ENCODE measurements at regions not wholly inside any gene's neighbourhood (a gene's known extent, or its start where the extent isn't known, plus 50 kb on each side); places are given as distances from the start of the nearest gene placed in this dataset.
A peak's percentile ranks its signal among the peaks of the same experiment; 100 is the strongest.

DNA sequence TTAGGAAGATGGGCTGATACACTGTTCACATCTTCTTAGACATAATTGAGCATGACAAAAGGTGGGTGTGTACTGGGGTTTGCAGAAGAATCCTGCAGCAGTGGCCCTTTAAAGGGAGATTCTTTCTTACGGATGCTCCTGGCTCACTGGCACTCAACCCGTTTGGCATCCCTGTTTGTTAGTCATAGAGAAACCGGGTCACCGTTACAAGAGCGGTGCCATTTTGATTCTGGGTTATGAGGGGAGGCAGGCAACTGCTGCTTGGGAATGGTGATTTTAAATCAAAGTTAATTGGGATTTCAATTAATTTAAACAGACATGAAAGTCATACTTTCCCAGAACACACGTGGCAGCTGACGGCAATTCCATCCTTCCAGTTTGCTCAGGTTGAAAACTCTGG is 245.8 kb downstream of the AACS start:
- Histone ChIP-seq H3K36me3 (ENCODE audit: insufficient read depth, low read length) (no peaks in the 10 kb centered on the region), H3K9me3 (ENCODE audit: low read length) (no peaks in the 10 kb centered on the region), H3K27me3 (ENCODE audit: insufficient read depth, low read length) (no peaks in the 10 kb centered on the region), H2AFZ (ENCODE audit: low read depth, low read length) (no peak overlapping the region), H3K4me3 (ENCODE audit: low read length) (no peak overlapping the region), H3K4me1 (ENCODE audit: insufficient read depth, low read length) (peaks cover 10% of the 10 kb centered on the region)

DNA sequence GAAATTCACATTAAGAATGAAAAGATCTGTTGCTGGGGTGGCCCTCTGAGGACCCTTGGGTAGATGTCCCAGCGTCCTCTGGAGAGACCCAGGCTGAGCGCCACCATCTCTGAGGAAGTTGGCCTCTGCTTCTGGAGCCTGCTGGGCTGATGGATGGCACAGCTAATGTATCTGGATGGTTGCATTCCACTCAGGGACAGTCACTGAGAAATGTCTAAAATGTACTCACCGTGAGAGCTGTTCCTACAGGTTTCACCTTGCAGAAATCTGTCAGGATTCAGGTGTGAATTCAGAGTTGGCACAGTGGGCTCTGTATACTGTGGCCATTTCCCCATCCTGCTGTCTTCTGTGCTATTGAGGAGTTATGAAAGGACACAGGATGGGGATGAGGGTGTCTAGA is 247.2 kb downstream of the AACS start:
- no peaks in the 10 kb centered on the region for H3K27me3 ChIP-seq (ENCODE audit: insufficient read depth, low read length)
- no peaks in the 10 kb centered on the region for H3K36me3 ChIP-seq (ENCODE audit: insufficient read depth, low read length)
- peaks cover 10% of the 10 kb centered on the region for H3K4me1 ChIP-seq (ENCODE audit: insufficient read depth, low read length)
- no peaks in the 10 kb centered on the region for H3K9me3 ChIP-seq (ENCODE audit: low read length)
- H2AFZ ChIP-seq (ENCODE audit: low read depth, low read length): no peak overlapping the region
- no peak overlapping the region for H3K4me3 ChIP-seq (ENCODE audit: low read length)

DNA sequence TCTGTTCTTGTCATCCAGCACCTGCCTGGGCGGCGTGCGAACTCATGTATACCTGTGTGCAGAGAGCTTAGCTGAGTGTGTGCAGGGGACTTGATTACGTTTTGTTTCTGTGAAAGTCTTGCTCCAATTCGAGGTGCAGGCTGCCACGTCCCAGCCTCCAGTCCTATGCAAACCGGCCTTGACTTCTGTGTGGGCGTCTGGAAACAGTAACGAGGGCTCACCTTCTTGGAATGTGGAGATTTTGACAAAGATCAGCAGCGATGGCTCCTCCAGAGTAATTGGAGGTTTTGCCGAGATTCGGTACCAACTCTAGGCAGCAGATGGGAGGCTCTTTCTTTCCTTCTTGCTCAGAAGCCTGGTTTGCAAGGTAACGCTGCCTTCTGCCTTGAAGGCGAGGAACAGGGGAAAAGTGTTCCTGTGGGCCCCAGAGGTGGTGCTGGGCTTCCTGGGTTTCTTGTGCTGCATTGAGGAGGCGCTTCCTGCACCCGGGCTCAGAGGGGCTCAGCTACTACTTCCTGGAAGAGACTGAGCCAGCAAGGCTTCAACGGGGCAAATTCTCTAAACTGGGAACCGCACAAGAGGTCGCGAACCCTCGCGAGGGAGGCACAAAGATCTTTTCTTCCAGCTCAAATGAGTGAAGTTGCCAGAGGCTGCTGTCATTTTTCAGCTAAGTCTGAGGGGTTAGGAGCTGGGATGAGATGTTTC is 249.0 kb downstream of the AACS start:
- Histone ChIP-seq H3K9me3 (ENCODE audit: low read length) (no peaks in the 10 kb centered on the region), H3K27me3 (ENCODE audit: insufficient read depth, low read length) (no peaks in the 10 kb centered on the region)

DNA sequence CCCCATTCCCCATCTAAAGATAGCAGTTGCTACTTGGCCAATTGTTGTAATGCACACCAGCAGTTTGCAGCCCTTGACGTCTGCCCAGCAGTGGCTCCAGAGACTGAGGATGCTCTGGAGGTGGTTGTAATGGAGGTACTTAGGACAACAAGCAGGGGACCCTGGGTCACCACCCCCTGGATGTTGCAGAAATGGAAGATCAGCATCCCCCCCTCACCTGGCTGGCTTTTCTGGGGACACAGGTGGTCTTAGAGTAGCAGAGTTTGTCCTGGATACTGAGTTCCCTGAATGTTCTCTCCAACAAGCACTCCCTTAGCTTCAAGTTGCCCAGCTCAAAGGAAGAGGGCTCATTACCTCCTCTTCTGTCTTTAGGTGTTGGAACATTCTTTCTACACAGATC is 250.5 kb downstream of the AACS start:
- Histone ChIP-seq H3K4me1 (ENCODE audit: insufficient read depth, low read length) (peaks cover 10% of the 10 kb centered on the region), H3K36me3 (ENCODE audit: insufficient read depth, low read length) (no peaks in the 10 kb centered on the region)

More for the DNA sequence above, 249.0 kb downstream of the AACS start:
- Histone ChIP-seq H3K36me3 (ENCODE audit: insufficient read depth, low read length) (no peaks in the 10 kb centered on the region), H2AFZ (ENCODE audit: low read depth, low read length) (no peak overlapping the region), H3K4me1 (ENCODE audit: insufficient read depth, low read length) (peaks cover 10% of the 10 kb centered on the region), H3K4me3 (ENCODE audit: low read length) (no peak overlapping the region)

DNA sequence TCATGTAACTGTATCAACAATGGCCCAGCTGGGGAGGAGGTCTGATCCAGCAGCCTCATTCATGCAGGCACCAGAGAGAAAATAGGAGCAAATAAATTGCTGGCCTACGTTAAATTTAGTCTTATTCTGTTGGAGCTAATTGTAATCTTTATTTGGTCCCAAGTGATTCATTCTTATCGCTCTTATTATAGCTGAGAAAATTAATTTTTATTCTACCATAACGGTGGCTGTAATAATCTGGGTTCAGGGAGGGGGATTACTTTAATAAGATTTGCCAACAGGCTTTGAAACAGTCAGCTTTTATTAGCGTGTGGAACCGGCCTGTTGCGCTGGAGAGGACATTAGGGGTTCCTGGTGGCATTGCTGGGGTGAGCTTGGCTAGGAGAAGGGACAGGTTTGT is 254.9 kb downstream of the AACS start:
- H3K9me3 ChIP-seq (ENCODE audit: low read length): no peaks in the 10 kb centered on the region
- no peak overlapping the region for H2AFZ ChIP-seq (ENCODE audit: low read depth, low read length)
- no peaks in the 10 kb centered on the region for H3K36me3 ChIP-seq (ENCODE audit: insufficient read depth, low read length)
- H3K4me3 ChIP-seq (ENCODE audit: low read length): no peak overlapping the region
- no peaks in the 10 kb centered on the region for H3K27me3 ChIP-seq (ENCODE audit: insufficient read depth, low read length)
- peaks cover 13% of the 10 kb centered on the region for H3K4me1 ChIP-seq (ENCODE audit: insufficient read depth, low read length)

More for the DNA sequence above, 250.5 kb downstream of the AACS start:
- Histone ChIP-seq H3K4me3 (ENCODE audit: low read length) (no peak overlapping the region), H3K9me3 (ENCODE audit: low read length) (no peaks in the 10 kb centered on the region), H2AFZ (ENCODE audit: low read depth, low read length) (no peak overlapping the region), H3K27me3 (ENCODE audit: insufficient read depth, low read length) (no peaks in the 10 kb centered on the region)

DNA sequence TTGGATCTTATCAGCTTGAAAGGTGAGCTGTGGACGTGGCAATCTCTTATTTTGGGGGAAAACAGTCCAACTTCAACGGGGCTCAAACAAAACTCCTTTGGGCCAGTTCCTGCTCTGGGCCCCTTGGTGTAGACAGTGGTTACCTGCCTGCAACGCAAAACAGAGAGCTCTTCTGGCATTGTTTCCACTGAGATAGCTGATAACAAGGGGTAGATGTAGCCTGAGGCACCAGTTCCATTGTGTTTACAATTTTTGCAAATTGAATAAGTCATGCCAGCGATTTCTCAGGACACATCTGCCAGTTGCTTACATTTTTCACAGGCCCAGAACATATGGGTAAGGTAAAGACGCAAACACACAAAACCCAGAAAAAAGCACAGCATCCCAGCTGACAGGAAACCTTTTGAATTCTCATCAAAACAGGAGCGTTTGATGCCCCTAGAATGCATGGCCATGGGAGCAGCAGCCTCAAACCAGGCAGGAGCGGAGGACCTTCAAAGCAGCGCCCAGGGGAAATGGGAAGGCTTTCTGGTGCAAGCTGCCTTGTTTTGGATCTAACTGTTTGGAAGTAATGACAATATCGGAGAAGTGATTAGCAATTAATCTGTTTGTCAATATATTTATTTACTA is 259.7 kb downstream of the AACS start:
- H3K4me3 ChIP-seq (ENCODE audit: low read length): no peak overlapping the region
- peaks cover 3% of the 10 kb centered on the region for H3K9me3 ChIP-seq (ENCODE audit: low read length)
- no peak overlapping the region for H2AFZ ChIP-seq (ENCODE audit: low read depth, low read length)
- no peaks in the 10 kb centered on the region for H3K36me3 ChIP-seq (ENCODE audit: insufficient read depth, low read length)
- no peaks in the 10 kb centered on the region for H3K27me3 ChIP-seq (ENCODE audit: insufficient read depth, low read length)
- peaks cover 40% of the 10 kb centered on the region for H3K4me1 ChIP-seq (ENCODE audit: insufficient read depth, low read length)

DNA sequence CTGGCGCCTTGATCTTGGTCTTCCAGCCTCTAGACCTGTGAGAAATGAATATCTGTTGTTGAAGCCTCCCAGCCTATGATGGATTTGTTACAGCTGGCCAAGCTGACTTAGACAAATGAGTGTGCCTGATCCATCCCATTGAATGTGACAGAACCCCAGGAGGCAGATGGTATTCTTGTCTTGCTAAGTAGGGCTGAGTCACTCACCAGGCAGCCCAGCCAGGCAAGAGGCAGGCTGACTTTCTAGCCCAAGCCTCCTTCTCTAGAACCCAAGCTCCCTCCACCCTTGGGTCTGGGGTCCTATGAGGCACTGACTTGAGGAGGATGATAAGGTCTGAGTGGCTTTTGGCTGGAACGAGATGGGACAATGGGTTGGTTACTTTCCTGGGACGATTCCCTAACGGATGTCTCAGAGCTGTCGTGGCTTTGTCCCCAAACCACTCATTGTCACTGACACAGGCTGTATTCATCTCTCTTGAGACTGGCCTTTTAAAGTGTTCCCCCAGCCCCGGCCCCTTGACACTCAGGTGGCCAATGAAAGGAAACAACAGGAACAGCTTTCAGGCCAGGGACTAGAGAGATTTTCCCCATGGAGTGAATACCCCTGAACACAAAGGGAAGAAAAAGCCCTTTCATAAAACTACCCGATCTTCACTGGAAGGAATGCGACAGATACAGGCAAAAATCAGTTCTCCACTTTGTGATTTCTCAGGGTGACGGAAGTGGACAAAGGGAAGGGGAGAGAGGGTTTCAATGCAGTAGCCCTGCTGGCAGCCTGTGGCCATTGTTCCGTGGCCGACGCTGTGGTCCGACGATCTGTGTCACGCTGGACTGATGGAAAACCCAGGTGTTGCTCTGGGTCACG is 264.2 kb downstream of the AACS start:
- H3K27me3 ChIP-seq (ENCODE audit: insufficient read depth, low read length): no peaks in the 10 kb centered on the region
- H3K9me3 ChIP-seq (ENCODE audit: low read length): peaks cover 3% of the 10 kb centered on the region
- H3K4me3 ChIP-seq (ENCODE audit: low read length): no peak overlapping the region

DNA sequence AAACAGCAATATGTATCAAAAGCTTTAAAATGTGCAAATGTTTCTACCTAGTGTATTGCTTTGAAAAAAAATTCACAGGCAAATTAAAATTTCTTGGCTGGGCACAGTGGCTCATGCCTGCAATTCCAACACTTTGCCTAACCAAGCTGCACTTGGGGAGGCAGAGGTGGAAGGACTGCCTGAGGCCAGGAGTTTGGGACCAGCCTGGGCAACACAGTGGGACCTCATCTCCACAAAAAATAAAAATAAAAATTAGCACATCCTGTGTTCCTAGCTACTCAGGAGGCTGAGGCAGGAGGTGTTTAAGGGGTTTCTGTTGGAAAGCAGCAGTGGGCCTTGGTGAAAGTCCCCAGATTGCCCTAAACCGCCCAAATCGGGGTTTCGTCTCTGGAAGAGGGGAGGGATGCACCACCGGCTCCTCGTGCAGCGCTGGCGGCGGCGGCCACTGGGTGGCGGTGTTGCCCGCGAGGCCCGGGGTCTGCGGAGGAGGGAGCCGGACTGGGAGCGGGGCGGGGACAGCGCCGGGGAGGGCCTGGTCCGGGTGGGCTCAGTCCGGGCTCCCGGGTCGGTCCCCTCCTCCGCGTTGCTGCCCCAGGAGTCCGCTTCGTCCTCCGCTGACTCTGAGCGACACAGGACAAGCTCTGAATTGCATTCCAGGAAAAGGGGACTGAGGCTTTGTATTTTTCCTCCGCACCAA is 265.6 kb downstream of the AACS start:
- H3K9me3 ChIP-seq (ENCODE audit: low read length): peaks cover 3% of the 10 kb centered on the region
- no peaks in the 10 kb centered on the region for H3K27me3 ChIP-seq (ENCODE audit: insufficient read depth, low read length)
- H2AFZ ChIP-seq (ENCODE audit: low read depth, low read length): peak overlapping the region; percentile 44
- H3K4me3 ChIP-seq (ENCODE audit: low read length): peak overlapping the region; percentile 30
- no peaks in the 10 kb centered on the region for H3K36me3 ChIP-seq (ENCODE audit: insufficient read depth, low read length)
- H3K4me1 ChIP-seq (ENCODE audit: insufficient read depth, low read length): peaks cover 23% of the 10 kb centered on the region

More for the DNA sequence above, 264.2 kb downstream of the AACS start:
- peaks cover 34% of the 10 kb centered on the region for H3K4me1 ChIP-seq (ENCODE audit: insufficient read depth, low read length)
- no peaks in the 10 kb centered on the region for H3K36me3 ChIP-seq (ENCODE audit: insufficient read depth, low read length)
- no peak overlapping the region for H2AFZ ChIP-seq (ENCODE audit: low read depth, low read length)

DNA sequence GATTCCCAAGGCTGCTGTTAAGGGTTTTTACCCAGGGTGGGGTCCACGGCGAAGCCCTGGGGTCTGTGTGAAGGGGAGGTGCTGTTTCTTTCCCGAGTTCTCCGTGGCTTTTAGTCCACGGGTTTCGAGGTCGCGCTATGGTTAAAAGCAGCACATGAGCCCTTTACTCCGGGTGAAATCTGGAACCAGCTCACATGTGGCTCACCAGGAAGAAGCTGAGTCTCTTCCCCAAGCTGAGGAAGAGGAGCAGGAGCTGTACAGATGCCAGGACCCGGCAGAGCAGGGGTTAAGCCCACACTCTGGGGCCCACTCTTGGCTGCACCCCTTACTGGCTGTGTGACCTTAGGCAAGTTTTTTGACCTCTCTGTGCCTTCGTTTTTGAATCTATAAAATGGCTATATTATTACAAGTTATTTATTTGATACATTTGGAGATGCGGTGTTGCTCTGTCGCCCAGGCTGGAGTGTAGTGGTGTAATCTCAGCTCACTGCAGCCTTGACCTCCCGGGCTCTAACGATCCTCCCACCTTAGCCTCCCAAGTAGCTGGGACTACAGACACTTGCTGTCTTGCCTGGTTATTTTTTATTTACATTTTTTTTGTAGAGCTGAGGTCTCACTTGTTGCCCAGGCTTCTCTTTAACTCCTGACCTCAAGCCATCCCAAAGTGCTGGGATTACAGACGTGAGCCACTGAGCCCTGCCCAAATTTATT is 266.3 kb downstream of the AACS start:
- peaks cover 3% of the 10 kb centered on the region for H3K9me3 ChIP-seq (ENCODE audit: low read length)
- peak overlapping the region; percentile 44 for H2AFZ ChIP-seq (ENCODE audit: low read depth, low read length)
- H3K36me3 ChIP-seq (ENCODE audit: insufficient read depth, low read length): no peaks in the 10 kb centered on the region
- no peaks in the 10 kb centered on the region for H3K27me3 ChIP-seq (ENCODE audit: insufficient read depth, low read length)
- H3K4me1 ChIP-seq (ENCODE audit: insufficient read depth, low read length): peaks cover 16% of the 10 kb centered on the region
- peak overlapping the region; percentile 30 for H3K4me3 ChIP-seq (ENCODE audit: low read length)

DNA sequence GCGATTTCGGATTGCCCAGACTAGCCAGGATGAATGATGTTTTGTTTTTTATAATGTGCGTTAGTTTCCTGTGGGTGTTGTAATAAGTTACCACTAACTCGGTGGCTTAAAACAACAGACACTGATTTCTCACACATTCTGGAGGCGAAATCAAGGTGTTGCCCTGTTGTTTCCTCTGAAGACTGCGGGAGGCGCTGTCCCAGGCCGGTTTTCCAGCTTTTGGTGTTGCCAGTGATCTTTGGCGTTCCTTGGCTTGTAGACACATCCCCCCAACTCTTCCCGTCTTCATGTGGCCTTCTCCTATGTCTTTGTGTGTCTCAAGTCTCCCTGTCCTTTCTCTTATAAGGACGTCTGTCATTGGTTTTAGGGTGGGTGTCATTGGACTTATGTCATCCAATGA is 267.7 kb downstream of the AACS start:
- Histone ChIP-seq H3K36me3 (ENCODE audit: insufficient read depth, low read length) (no peaks in the 10 kb centered on the region), H3K9me3 (ENCODE audit: low read length) (peaks cover 3% of the 10 kb centered on the region)

DNA sequence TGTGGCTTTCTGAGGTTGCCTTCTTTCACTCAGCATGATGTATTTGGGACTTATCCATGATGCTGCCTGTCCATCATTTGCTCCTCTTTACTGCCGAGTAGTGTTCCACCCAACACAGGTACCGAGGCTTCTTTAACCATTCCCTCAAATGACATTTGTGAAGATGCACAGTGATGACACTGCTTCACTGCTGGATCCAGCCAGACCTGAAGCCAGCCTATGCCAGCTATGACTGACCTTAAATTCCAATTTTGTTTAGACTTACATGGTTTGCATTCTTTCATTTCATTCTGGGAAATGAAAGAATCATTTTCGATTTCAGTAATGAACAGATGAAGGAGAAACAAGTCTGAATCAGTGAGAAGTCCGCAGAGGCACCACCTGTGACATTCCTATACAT is 271.0 kb downstream of the AACS start:
- Histone ChIP-seq H3K4me3 (ENCODE audit: low read length) (no peak overlapping the region), H3K36me3 (ENCODE audit: insufficient read depth, low read length) (no peaks in the 10 kb centered on the region), H3K4me1 (ENCODE audit: insufficient read depth, low read length) (no peaks in the 10 kb centered on the region), H2AFZ (ENCODE audit: low read depth, low read length) (no peak overlapping the region), H3K27me3 (ENCODE audit: insufficient read depth, low read length) (no peaks in the 10 kb centered on the region), H3K9me3 (ENCODE audit: low read length) (no peaks in the 10 kb centered on the region)

More for the DNA sequence above, 267.7 kb downstream of the AACS start:
- no peak overlapping the region for H3K4me3 ChIP-seq (ENCODE audit: low read length)
- no peak overlapping the region for H2AFZ ChIP-seq (ENCODE audit: low read depth, low read length)
- peaks cover 12% of the 10 kb centered on the region for H3K4me1 ChIP-seq (ENCODE audit: insufficient read depth, low read length)
- no peaks in the 10 kb centered on the region for H3K27me3 ChIP-seq (ENCODE audit: insufficient read depth, low read length)

DNA sequence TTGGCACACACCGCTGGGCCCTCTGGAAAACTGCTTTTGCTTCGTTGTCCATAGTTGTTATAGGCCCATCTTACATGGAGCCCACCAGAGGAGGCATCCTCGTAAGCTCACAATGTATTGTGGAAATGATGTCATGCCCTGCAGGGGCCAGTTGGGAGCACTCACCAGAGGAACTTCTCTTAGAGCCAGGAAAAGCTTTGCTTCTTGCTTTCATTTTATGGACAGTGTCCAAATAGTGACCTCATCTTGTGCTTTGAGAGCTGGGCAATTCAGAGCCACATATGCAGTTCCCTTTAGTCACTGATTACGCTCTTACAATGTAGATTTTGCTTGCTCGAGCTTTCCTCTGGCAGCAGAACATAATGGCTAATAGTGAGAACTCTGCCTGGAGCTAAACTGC is 275.6 kb downstream of the AACS start:
- Histone ChIP-seq H3K27me3 (ENCODE audit: insufficient read depth, low read length) (no peaks in the 10 kb centered on the region), H2AFZ (ENCODE audit: low read depth, low read length) (no peak overlapping the region), H3K36me3 (ENCODE audit: insufficient read depth, low read length) (no peaks in the 10 kb centered on the region), H3K4me1 (ENCODE audit: insufficient read depth, low read length) (no peaks in the 10 kb centered on the region), H3K4me3 (ENCODE audit: low read length) (no peak overlapping the region), H3K9me3 (ENCODE audit: low read length) (no peaks in the 10 kb centered on the region)
